Activated CD8-positive, alpha-beta T cell treated with anti-CD3 and anti-CD28 coated beads, Interleukin-2, amount 10 ng/mL, durations not matched to agents 7 days and 5 days (primary cell): ENCODE measurements at regions not wholly inside any gene's neighbourhood (a gene's known extent, or its start where the extent isn't known, plus 50 kb on each side); places are given as distances from the start of the nearest gene placed in this dataset.

Experiments used
- ATAC-seq: fragments of 150-1000 bp; cut with Tn5 transposase; one replicate; pipeline ENCODE4 v1.10.0; 2021; ENCODE audit warnings: moderate library complexity
- CTCF ChIA-PET: fragments of 350-600 bp; sonication (Branson Sonifier 250); formaldehyde crosslinking; loops from one replicate; lab custom pipeline; 2021; ENCODE audit warnings: antibody characterized with exemption; lab: Charles Lee
- POLR2A ChIA-PET: fragments of 350-600 bp; sonication (Branson Sonifier 250); formaldehyde crosslinking; loops from one replicate; lab custom pipeline; 2021; ENCODE audit warnings: antibody characterized with exemption; lab: Charles Lee
- DNase-seq: peaks from one replicate; pipeline ENCODE4 v3.0.0-alpha.2; 2020
- H3K27ac Mint-ChIP-seq: one replicate; pipeline ENCODE4 v1.8.0; 2021; ENCODE audit warnings: mild to moderate bottlenecking, mixed read lengths
- H3K27me3 Mint-ChIP-seq: one replicate; pipeline ENCODE4 v1.8.0; 2021; ENCODE audit warnings: low read depth, mixed read lengths
- H3K36me3 Mint-ChIP-seq: one replicate; pipeline ENCODE4 v1.8.0; 2021; ENCODE audit warnings: low read depth, mixed read lengths
- H3K4me1 Mint-ChIP-seq: one replicate; pipeline ENCODE4 v1.8.0; 2021; ENCODE audit warnings: low read depth, mixed read lengths
- H3K4me3 Mint-ChIP-seq: one replicate; pipeline ENCODE4 v1.8.0; 2021; ENCODE audit warnings: mild to moderate bottlenecking, mixed read lengths
- H3K9me3 Mint-ChIP-seq: one replicate; pipeline ENCODE4 v1.8.0; 2022; ENCODE audit warnings: mixed read lengths; ENCODE audit not compliant: insufficient read depth

- Mint-ChIP-seq H3K27ac (no peak overlapping the region), H3K36me3 (no peaks in the 10 kb centered on the region), H3K9me3 (no peaks in the 10 kb centered on the region), H3K4me3 (no peak overlapping the region), H3K4me1 (no peaks in the 10 kb centered on the region), H3K27me3 (peaks cover 6% of the 10 kb centered on the region)
- DNase-seq (no peak), ATAC-seq (no peak)
- POLR2A ChIA-PET, result no interaction called here
- CTCF ChIA-PET, result interaction anchor here (1.7 kb wide), 1 partner anchor 633 kb away, joined by 6 read pairs; no protein-coding TSS in a partner anchor
Measured at GRCh38 chr21:35378881-35379280, 329.8 kb upstream of the RUNX1 start.

- no peaks in the 10 kb centered on the region for H3K36me3 Mint-ChIP-seq
- ChIA-PET CTCF (no interaction called here), POLR2A (no interaction called here)
- no peaks in the 10 kb centered on the region for H3K9me3 Mint-ChIP-seq
- no peaks in the 10 kb centered on the region for H3K4me1 Mint-ChIP-seq
- DNase-seq (no peak), ATAC-seq (no peak)
- no peaks in the 10 kb centered on the region for H3K27me3 Mint-ChIP-seq
- H3K27ac Mint-ChIP-seq, result no peak overlapping the region
- H3K4me3 Mint-ChIP-seq, result no peak overlapping the region
Measured at GRCh38 chr21:35377505-35378090, 328.5 kb upstream of the RUNX1 start.

GRCh38 chr21:35376406-35377135, 327.5 kb upstream of the RUNX1 start:
- ChIA-PET CTCF (no interaction called here), POLR2A (no interaction called here)
- Mint-ChIP-seq H3K4me1 (no peaks in the 10 kb centered on the region), H3K27me3 (no peaks in the 10 kb centered on the region), H3K4me3 (no peak overlapping the region), H3K27ac (no peak overlapping the region), H3K9me3 (no peaks in the 10 kb centered on the region), H3K36me3 (no peaks in the 10 kb centered on the region)
- no peak for ATAC-seq
- no peak for DNase-seq

- CTCF ChIA-PET, result no interaction called here
- Mint-ChIP-seq H3K9me3 (no peaks in the 10 kb centered on the region), H3K36me3 (no peaks in the 10 kb centered on the region), H3K4me3 (no peak overlapping the region), H3K27ac (no peak overlapping the region), H3K4me1 (no peaks in the 10 kb centered on the region), H3K27me3 (no peaks in the 10 kb centered on the region)
- POLR2A ChIA-PET, result no interaction called here
- no peak for ATAC-seq
- no peak for DNase-seq
Measured at GRCh38 chr21:35375115-35375514, 326.0 kb upstream of the RUNX1 start.

GRCh38 chr21:35373998-35374397, 324.9 kb upstream of the RUNX1 start:
- Mint-ChIP-seq H3K4me3 (no peak overlapping the region), H3K4me1 (no peaks in the 10 kb centered on the region), H3K9me3 (no peaks in the 10 kb centered on the region), H3K36me3 (no peaks in the 10 kb centered on the region), H3K27me3 (no peaks in the 10 kb centered on the region), H3K27ac (no peak overlapping the region)
- DNase-seq, result no peak
- ChIA-PET POLR2A (no interaction called here), CTCF (no interaction called here)
- ATAC-seq, result no peak

- ATAC-seq, result no peak
- no peaks in the 10 kb centered on the region for H3K4me1 Mint-ChIP-seq
- no peaks in the 10 kb centered on the region for H3K9me3 Mint-ChIP-seq
Measured at GRCh38 chr21:35372201-35372600, 323.1 kb upstream of the RUNX1 start.

GRCh38 chr21:35370671-35371070, 321.6 kb upstream of the RUNX1 start:
- ATAC-seq (no peak), DNase-seq (no peak)
- H3K4me1 Mint-ChIP-seq, result no peaks in the 10 kb centered on the region
- ChIA-PET CTCF (no interaction called here), POLR2A (no interaction called here)
- H3K9me3 Mint-ChIP-seq, result no peaks in the 10 kb centered on the region
- no peak overlapping the region for H3K27ac Mint-ChIP-seq
- no peaks in the 10 kb centered on the region for H3K36me3 Mint-ChIP-seq
- H3K4me3 Mint-ChIP-seq, result no peak overlapping the region
- H3K27me3 Mint-ChIP-seq, result no peaks in the 10 kb centered on the region

More at GRCh38 chr21:35372201-35372600, 323.1 kb upstream of the RUNX1 start:
- H3K36me3 Mint-ChIP-seq, result no peaks in the 10 kb centered on the region
- ChIA-PET CTCF (interaction anchor here (1.6 kb wide), 1 partner anchor 28 kb away, joined by 4 read pairs; no protein-coding TSS in a partner anchor), POLR2A (no interaction called here)
- H3K27ac Mint-ChIP-seq, result no peak overlapping the region
- no peak overlapping the region for H3K4me3 Mint-ChIP-seq
- no peaks in the 10 kb centered on the region for H3K27me3 Mint-ChIP-seq
- no peak for DNase-seq

GRCh38 chr21:35370071-35370470, 321.0 kb upstream of the RUNX1 start:
- ChIA-PET POLR2A (no interaction called here), CTCF (no interaction called here)
- Mint-ChIP-seq H3K36me3 (no peaks in the 10 kb centered on the region), H3K4me3 (no peak overlapping the region), H3K9me3 (no peaks in the 10 kb centered on the region), H3K4me1 (no peaks in the 10 kb centered on the region), H3K27me3 (no peaks in the 10 kb centered on the region), H3K27ac (no peak overlapping the region)
- ATAC-seq, result no peak
- DNase-seq, result no peak

- no peak overlapping the region for H3K4me3 Mint-ChIP-seq
- no peaks in the 10 kb centered on the region for H3K9me3 Mint-ChIP-seq
- no peak for ATAC-seq
- ChIA-PET CTCF (no interaction called here), POLR2A (no interaction called here)
- H3K4me1 Mint-ChIP-seq, result no peaks in the 10 kb centered on the region
- no peak overlapping the region for H3K27ac Mint-ChIP-seq
- DNase-seq, result no peak
- H3K27me3 Mint-ChIP-seq, result no peaks in the 10 kb centered on the region
- H3K36me3 Mint-ChIP-seq, result no peaks in the 10 kb centered on the region
Measured at GRCh38 chr21:35368326-35368725, 319.2 kb upstream of the RUNX1 start.

GRCh38 chr21:35367553-35367952, 318.5 kb upstream of the RUNX1 start:
- no peaks in the 10 kb centered on the region for H3K36me3 Mint-ChIP-seq
- no peak overlapping the region for H3K27ac Mint-ChIP-seq
- ChIA-PET POLR2A (no interaction called here), CTCF (no interaction called here)
- H3K27me3 Mint-ChIP-seq, result no peaks in the 10 kb centered on the region
- no peak overlapping the region for H3K4me3 Mint-ChIP-seq
- H3K9me3 Mint-ChIP-seq, result no peaks in the 10 kb centered on the region
- DNase-seq (no peak), ATAC-seq (no peak)
- no peaks in the 10 kb centered on the region for H3K4me1 Mint-ChIP-seq

- H3K27me3 Mint-ChIP-seq, result no peaks in the 10 kb centered on the region
- H3K27ac Mint-ChIP-seq, result no peak overlapping the region
- DNase-seq (no peak), ATAC-seq (no peak)
- ChIA-PET CTCF (interaction anchor here (1.4 kb wide), 1 partner anchor 621 kb away, joined by 3 read pairs; no protein-coding TSS in a partner anchor), POLR2A (no interaction called here)
- no peak overlapping the region for H3K4me3 Mint-ChIP-seq
- H3K36me3 Mint-ChIP-seq, result no peaks in the 10 kb centered on the region
- H3K4me1 Mint-ChIP-seq, result no peaks in the 10 kb centered on the region
- no peaks in the 10 kb centered on the region for H3K9me3 Mint-ChIP-seq
Measured at GRCh38 chr21:35366394-35367080, 317.4 kb upstream of the RUNX1 start.

GRCh38 chr21:35363458-35363857, 314.4 kb upstream of the RUNX1 start:
- POLR2A ChIA-PET, result no interaction called here

More at GRCh38 chr21:35363458-35363857, 314.4 kb upstream of the RUNX1 start:
- H3K9me3 Mint-ChIP-seq, result no peaks in the 10 kb centered on the region
- H3K27me3 Mint-ChIP-seq, result no peaks in the 10 kb centered on the region
- CTCF ChIA-PET, result no interaction called here
- H3K27ac Mint-ChIP-seq, result no peak overlapping the region
- no peaks in the 10 kb centered on the region for H3K4me1 Mint-ChIP-seq
- H3K4me3 Mint-ChIP-seq, result no peak overlapping the region
- ATAC-seq, result no peak
- no peak for DNase-seq
- H3K36me3 Mint-ChIP-seq, result no peaks in the 10 kb centered on the region
